ENCODE measurements at regions not wholly inside any gene's neighbourhood (a gene's known extent, or its start where the extent isn't known, plus 50 kb on each side); places are given as distances from the start of the nearest gene placed in this dataset.

GRCh38 chr16:76007645-76008044 is 269.6 kb upstream of the CNTNAP4 start:
- H3K36me3 Mint-ChIP-seq (ENCODE audit: insufficient read depth, unreplicated experiment), result no peaks in the 10 kb centered on the region
- no TSS peak for BruUV-seq (replicated peaks)
- H3K9me3 Mint-ChIP-seq (ENCODE audit: low read depth, unreplicated experiment), result peaks cover 12% of the 10 kb centered on the region
- intact Hi-C loops (cut with micrococcal nuclease; ENCODE audit: unreplicated experiment), result no loop called here
- H3K27me3 Mint-ChIP-seq (ENCODE audit: unreplicated experiment), result peaks cover 8% of the 10 kb centered on the region
- H3K4me3 Mint-ChIP-seq (ENCODE audit: low read depth, unreplicated experiment), result no peak overlapping the region
- DNase-seq, result no peak
- no peaks in the 10 kb centered on the region for H3K4me1 Mint-ChIP-seq (ENCODE audit: low read depth, unreplicated experiment)
- TF ChIP-seq CTCF (IDR thresholded peaks at IDR 0.05; ENCODE audit: unreplicated experiment), result no peak
- CTCF ChIA-PET, result no interaction called here
- no peak overlapping the region for H3K27ac Mint-ChIP-seq (ENCODE audit: unreplicated experiment)

GRCh38 chr16:76023835-76024234 is 253.4 kb upstream of the CNTNAP4 start:
- BruUV-seq (replicated peaks), result no TSS peak
- no peak overlapping the region for H3K27ac Mint-ChIP-seq (ENCODE audit: unreplicated experiment)
- peaks cover 9% of the 10 kb centered on the region for H3K9me3 Mint-ChIP-seq (ENCODE audit: low read depth, unreplicated experiment)
- H3K36me3 Mint-ChIP-seq (ENCODE audit: insufficient read depth, unreplicated experiment), result no peaks in the 10 kb centered on the region
- no peak for DNase-seq
- H3K27me3 Mint-ChIP-seq (ENCODE audit: unreplicated experiment), result no peaks in the 10 kb centered on the region
- no peaks in the 10 kb centered on the region for H3K4me1 Mint-ChIP-seq (ENCODE audit: low read depth, unreplicated experiment)
- intact Hi-C loops (cut with micrococcal nuclease; ENCODE audit: unreplicated experiment), result no loop called here
- no peak for TF ChIP-seq CTCF (IDR thresholded peaks at IDR 0.05; ENCODE audit: unreplicated experiment)
- CTCF ChIA-PET, result no interaction called here
- no peak overlapping the region for H3K4me3 Mint-ChIP-seq (ENCODE audit: low read depth, unreplicated experiment)

GRCh38 chr16:76035689-76036088 is 241.5 kb upstream of the CNTNAP4 start:
- intact Hi-C loops (cut with micrococcal nuclease; ENCODE audit: unreplicated experiment), result loop anchor here (10.0 kb wide), 1 partner anchor 61 kb away; no protein-coding TSS in a partner anchor
- H3K4me1 Mint-ChIP-seq (ENCODE audit: low read depth, unreplicated experiment), result no peaks in the 10 kb centered on the region
- H3K9me3 Mint-ChIP-seq (ENCODE audit: low read depth, unreplicated experiment), result peaks cover 8% of the 10 kb centered on the region
- H3K27ac Mint-ChIP-seq (ENCODE audit: unreplicated experiment), result no peak overlapping the region
- no peak for TF ChIP-seq CTCF (IDR thresholded peaks at IDR 0.05; ENCODE audit: unreplicated experiment)
- no peak for DNase-seq
- no TSS peak for BruUV-seq (replicated peaks)
- H3K36me3 Mint-ChIP-seq (ENCODE audit: insufficient read depth, unreplicated experiment), result no peaks in the 10 kb centered on the region
- H3K4me3 Mint-ChIP-seq (ENCODE audit: low read depth, unreplicated experiment), result no peak overlapping the region
- H3K27me3 Mint-ChIP-seq (ENCODE audit: unreplicated experiment), result no peaks in the 10 kb centered on the region
- CTCF ChIA-PET, result no interaction called here

- H3K27me3 Mint-ChIP-seq (ENCODE audit: unreplicated experiment), result no peaks in the 10 kb centered on the region
- CTCF ChIA-PET, result no interaction called here
- peaks cover 8% of the 10 kb centered on the region for H3K9me3 Mint-ChIP-seq (ENCODE audit: low read depth, unreplicated experiment)
- H3K27ac Mint-ChIP-seq (ENCODE audit: unreplicated experiment), result no peak overlapping the region
- no peak for DNase-seq
- no peak overlapping the region for H3K4me3 Mint-ChIP-seq (ENCODE audit: low read depth, unreplicated experiment)
- H3K36me3 Mint-ChIP-seq (ENCODE audit: insufficient read depth, unreplicated experiment), result no peaks in the 10 kb centered on the region
- intact Hi-C loops (cut with micrococcal nuclease; ENCODE audit: unreplicated experiment), result loop anchor here (10.0 kb wide), 1 partner anchor 63 kb away; no protein-coding TSS in a partner anchor
- TF ChIP-seq CTCF (IDR thresholded peaks at IDR 0.05; ENCODE audit: unreplicated experiment), result no peak
- BruUV-seq (replicated peaks), result no TSS peak
- no peaks in the 10 kb centered on the region for H3K4me1 Mint-ChIP-seq (ENCODE audit: low read depth, unreplicated experiment)
Measured at GRCh38 chr16:76038097-76038496, 239.1 kb upstream of the CNTNAP4 start.

Data from Calu3 (cell line).